Fibroblast of skin of left biceps (primary cell): ENCODE measurements at regions not wholly inside any gene's neighbourhood (a gene's known extent, or its start where the extent isn't known, plus 50 kb on each side); places are given as distances from the start of the nearest gene placed in this dataset.
"Not testable (repeated sequence)": the region's sequence is repeated elsewhere in the genome, so short reads cannot be mapped to it uniquely, and the experiment has no call there.

Experiments used
- DNase-seq, 2 experiments: peaks; one replicate each; pipeline ENCODE4 v3.0.0-alpha.2; 2013; ENCODE audit warnings: low read depth in 2 of 2

GRCh38 chrX:2572740-2573139 is 72.0 kb upstream of the DHRSX start:
- DNase-seq, result no peak

- DNase-seq, result no peak
Observed at GRCh38 chrX:2568125-2568524, 67.3 kb upstream of the DHRSX start.

GRCh38 chrX:2566055-2566454 is 65.3 kb upstream of the DHRSX start:
- no peak for DNase-seq

DNA sequence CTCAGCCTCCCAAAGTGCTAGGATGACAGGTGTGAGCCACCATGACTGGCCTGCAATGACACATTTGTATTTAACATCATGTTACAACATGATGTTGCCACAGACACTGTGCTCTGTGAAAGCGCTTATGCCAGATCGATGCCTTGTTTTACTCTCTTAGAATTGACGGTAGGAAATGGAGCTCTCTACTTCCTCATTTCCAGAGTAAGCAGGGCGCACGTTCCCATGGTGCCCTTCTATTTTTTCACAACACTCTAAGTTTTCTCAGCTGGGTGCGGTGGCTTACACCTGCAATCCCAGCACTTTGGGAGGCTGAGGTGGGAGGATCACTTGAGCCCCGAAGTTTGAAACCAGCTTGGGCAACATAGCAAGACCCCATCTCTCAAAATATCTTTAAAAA is 60.7 kb upstream of the DHRSX start:
- no peak for DNase-seq

DNA sequence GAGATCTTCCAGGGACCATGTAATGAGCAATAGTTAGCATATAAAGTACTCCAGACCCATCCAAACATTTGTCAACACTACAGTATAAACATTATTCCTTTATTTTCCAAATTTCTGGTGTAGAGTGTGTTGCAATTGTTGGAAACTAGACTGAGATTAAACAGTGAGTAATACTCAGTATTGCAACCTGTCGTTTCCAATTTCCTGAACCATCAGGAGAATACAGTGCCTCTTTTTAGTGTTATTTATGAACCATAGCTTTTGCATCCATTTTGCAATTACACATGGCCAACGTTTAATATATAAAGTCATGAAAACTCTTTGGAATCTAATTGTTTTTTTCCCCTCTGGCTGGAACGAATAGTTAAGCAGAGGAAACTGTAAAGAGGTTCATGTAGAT is 58.3 kb upstream of the DHRSX start:
- DNase-seq, result peak in 1 of 2 experiments; percentile 3

DNA sequence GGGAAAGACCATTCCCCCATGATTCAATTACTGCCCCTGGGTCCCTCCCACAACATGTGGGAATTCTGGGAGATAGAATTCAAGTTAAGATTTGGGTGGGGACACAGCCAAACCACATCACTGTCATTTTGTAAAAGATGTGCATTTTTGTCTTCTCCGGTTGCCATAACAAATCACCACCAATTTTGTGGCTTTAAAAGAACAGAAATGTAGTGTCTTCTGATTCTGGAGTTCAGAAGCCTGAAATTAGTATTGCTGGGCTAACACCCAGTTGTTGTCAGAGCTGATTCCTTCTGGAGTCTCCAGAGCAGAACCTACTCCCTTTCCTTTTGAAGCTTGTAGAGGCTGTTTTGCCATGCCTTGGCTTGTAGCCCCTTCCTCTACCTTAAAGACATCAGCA is 54.1 kb upstream of the DHRSX start:
- DNase-seq, result no peak

- not testable (repeated sequence) for DNase-seq
Observed at GRCh38 chrX:2554066-2554465, 53.3 kb upstream of the DHRSX start.

DNA sequence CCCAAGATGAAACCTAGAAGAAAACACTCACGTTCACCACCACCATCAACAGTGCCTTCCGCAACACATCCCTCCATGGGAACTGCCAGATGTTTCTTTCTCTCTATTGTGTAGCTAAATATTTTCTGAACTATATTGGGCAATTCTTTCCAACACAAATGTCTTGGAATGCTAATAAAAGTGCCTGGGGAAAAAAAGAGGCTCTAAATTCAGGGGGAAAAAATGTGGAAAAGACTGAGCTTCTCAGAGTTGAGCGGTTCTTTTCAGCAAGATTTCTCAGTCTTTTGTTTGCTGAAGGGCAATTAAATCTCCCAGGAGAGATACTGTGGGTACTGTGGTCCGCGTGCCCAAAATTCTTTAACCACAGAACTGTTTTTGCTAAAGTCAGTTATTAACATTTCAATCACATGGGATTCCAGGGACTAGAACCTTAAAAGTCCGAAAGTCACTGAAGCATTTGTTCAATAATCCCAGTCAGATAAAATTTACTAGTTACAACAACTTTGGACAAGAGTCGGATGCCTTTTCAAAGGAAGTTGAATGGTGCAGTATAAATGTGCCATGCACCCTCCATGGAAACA is 51.9 kb upstream of the DHRSX start:
- DNase-seq, result peak; percentile 72 to 77

- no peak for DNase-seq
Observed at GRCh38 chrX:2550328-2551020, 49.7 kb upstream of the DHRSX start.
